IMR-90 (cell line): ENCODE measurements at regions not wholly inside any gene's neighbourhood (a gene's known extent, or its start where the extent isn't known, plus 50 kb on each side); places are given as distances from the start of the nearest gene placed in this dataset.

Experiments
- ATAC-seq: fragments of 200-7000 bp; cut with Tn5 transposase; 2 replicates; pipeline ENCODE4 v1.9.1; 2020; ENCODE audit warnings: low read depth, mild to moderate bottlenecking, moderate library complexity
- BruUV-seq: library from RNA; stranded (reverse); fragments of 400-500 nt; replicated peaks from 2 replicates; lab custom pipeline; 2021; lab: Mats Ljungman, UMichigan
- CTCF ChIA-PET: fragments of 300-600 bp; formaldehyde crosslinking; extraction: SDS; loops from one replicate; lab custom pipeline; 2021; ENCODE audit warnings: antibody characterized with exemption; lab: Yijun Ruan, JAX
- POLR2A ChIA-PET: fragments of 300-600 bp; sonication (Branson Sonifier 250); formaldehyde crosslinking; loops from one replicate; lab custom pipeline; 2022; ENCODE audit warnings: antibody characterized with exemption; ENCODE audit not compliant: unreplicated experiment; lab: Charles Lee
- DNase-seq: peaks from one replicate; pipeline ENCODE4 v3.0.0; 2013
- H2AFZ ChIP-seq: replicated peaks from 2 replicates; pipeline ENCODE3; 2013; ENCODE audit warnings: low read length, mild to moderate bottlenecking; ENCODE audit not compliant: poor library complexity
- H2AK5ac ChIP-seq: 2 replicates; pipeline ENCODE4 v1.6.1; 2013; ENCODE audit warnings: low read depth, low read length, inconsistent platforms
- H2AK9ac ChIP-seq: replicated peaks from 2 replicates; pipeline ENCODE3; 2013; ENCODE audit warnings: mild to moderate bottlenecking, low read depth, low read length, moderate library complexity; ENCODE audit not compliant: poor library complexity
- H2BK120ac ChIP-seq: 2 replicates; pipeline ENCODE4 v1.6.1; 2013; ENCODE audit warnings: low read depth, low read length, inconsistent platforms
- H2BK15ac ChIP-seq: 3 replicates; pipeline ENCODE4 v1.6.1; 2013; ENCODE audit warnings: low read depth, low read length, inconsistent platforms
- H2BK20ac ChIP-seq: 2 replicates; pipeline ENCODE4 v1.6.1; 2013; ENCODE audit warnings: low read depth, mild to moderate bottlenecking, inconsistent platforms, low read length, moderate library complexity
- H2BK5ac ChIP-seq: 2 replicates; pipeline ENCODE4 v1.6.1; 2013; ENCODE audit warnings: mild to moderate bottlenecking, low read depth, low read length, inconsistent platforms; ENCODE audit not compliant: poor library complexity, severe bottlenecking
- H3K14ac ChIP-seq: replicated peaks from 2 replicates; pipeline ENCODE4 v1.6.1; 2013; ENCODE audit warnings: low read depth, low read length, inconsistent platforms
- H3K18ac ChIP-seq: 2 replicates; pipeline ENCODE4 v1.6.1; 2013; ENCODE audit warnings: low read depth, low read length, control low read depth
- H3K23ac ChIP-seq: 2 replicates; pipeline ENCODE4 v1.6.1; 2013; ENCODE audit warnings: low read depth, low read length, inconsistent platforms
- H3K27ac ChIP-seq: 2 replicates; pipeline ENCODE4 v1.5.1; 2013; ENCODE audit warnings: mild to moderate bottlenecking, control low read depth, low read length; ENCODE audit not compliant: insufficient read depth
- H3K27me3 ChIP-seq: 2 replicates; pipeline ENCODE4 v1.6.1; 2013; ENCODE audit warnings: low read length; ENCODE audit not compliant: control insufficient read depth, insufficient read depth
- H3K36me3 ChIP-seq: 2 replicates; pipeline ENCODE4 v1.6.1; 2013; ENCODE audit warnings: low read length, mixed read lengths; ENCODE audit not compliant: control insufficient read depth, insufficient read depth
- H3K4ac ChIP-seq: 2 replicates; pipeline ENCODE4 v1.6.1; 2013; ENCODE audit warnings: low read depth, low read length, inconsistent platforms
- H3K4me1 ChIP-seq: 2 replicates; pipeline ENCODE4 v1.6.1; 2013; ENCODE audit warnings: low read length, mixed read lengths; ENCODE audit not compliant: control insufficient read depth, insufficient read depth
- H3K4me2 ChIP-seq: 2 replicates; pipeline ENCODE4 v1.6.1; 2013; ENCODE audit warnings: low read depth, mild to moderate bottlenecking, control low read depth, low read length, moderate library complexity
- H3K4me3 ChIP-seq: 2 replicates; pipeline ENCODE4 v1.5.1; 2013; ENCODE audit warnings: low read depth, mild to moderate bottlenecking, control low read depth, low read length, moderate library complexity; ENCODE audit not compliant: insufficient read depth
- H3K56ac ChIP-seq: 2 replicates; pipeline ENCODE4 v1.6.1; 2013; ENCODE audit warnings: low read length, inconsistent platforms; ENCODE audit not compliant: insufficient read depth; ENCODE audit errors: extremely low read depth
- H3K79me1 ChIP-seq, 2 experiments: 2 replicates each; pipeline ENCODE4 v1.6.1; 2013; ENCODE audit warnings: low read length in 2 of 2, inconsistent platforms in 1 of 2, low read depth in 1 of 2
- H3K9ac ChIP-seq: 2 replicates; pipeline ENCODE4 v1.6.1; 2013; ENCODE audit warnings: low read depth, low read length, control low read depth
- H3K9me1 ChIP-seq: 2 replicates; pipeline ENCODE4 v1.6.1; 2013; ENCODE audit warnings: low read length, inconsistent platforms; ENCODE audit not compliant: insufficient read depth
- H3K9me3 ChIP-seq: 2 replicates; pipeline ENCODE4 v1.6.1; 2013; ENCODE audit warnings: low read length; ENCODE audit not compliant: control insufficient read depth, insufficient read depth
- H4K20me1 ChIP-seq: 2 replicates; pipeline ENCODE4 v1.6.1; 2013; ENCODE audit warnings: low read length, inconsistent platforms; ENCODE audit not compliant: insufficient read depth
- H4K5ac ChIP-seq: 2 replicates; pipeline ENCODE4 v1.6.1; 2013; ENCODE audit warnings: mild to moderate bottlenecking, low read depth, low read length, control low read depth
- H4K8ac ChIP-seq, 2 experiments: 2 replicates each; pipeline ENCODE4 v1.6.1; 2013; ENCODE audit warnings: low read depth in 2 of 2, low read length in 2 of 2, control low read depth in 1 of 2, inconsistent platforms in 1 of 2
- H4K91ac ChIP-seq: 2 replicates; pipeline ENCODE4 v1.6.1; 2013; ENCODE audit warnings: low read depth, low read length, inconsistent platforms; ENCODE audit not compliant: insufficient read depth
- MAFK ChIP-seq: IDR thresholded peaks from 2 replicates; pipeline ENCODE4 v1.6.1; 2012; ENCODE audit warnings: low read depth, low read length, improper control_type of control experiment
- SMC3 ChIP-seq: fragments of 150-350 bp; IDR thresholded peaks from 2 replicates; pipeline ENCODE4 v1.6.1; 2016; ENCODE audit warnings: low read depth, mild to moderate bottlenecking, antibody characterized with exemption, low read length, moderate library complexity
- WGBS, 2 experiments: methylation state at CpG; one replicate each; pipeline versions ENCODE4 v1.1.5 to v1.1.7; 2013; ENCODE audit warnings: missing lambda C conversion rate in 2 of 2; ENCODE audit not compliant: insufficient read length in 1 of 2; ENCODE audit errors: extremely low coverage in 2 of 2; 5-methylcytosine and 5-hydroxymethylcytosine counted together
- dilution Hi-C: fragments of 300-500 bp; cut with HindIII; formaldehyde crosslinking; loops from one replicate; pipeline ENCODE4 v1.14.3; 2018; ENCODE audit warnings: low sequenced_read_pairs; ENCODE audit not compliant: unreplicated experiment
- in situ Hi-C: fragments of 300-500 bp; cut with MboI; formaldehyde crosslinking; loops from 3 replicates; pipeline ENCODE4 v1.14.3; 2019; ENCODE audit warnings: low sequenced_read_pairs, inconsistent platforms, mixed read lengths
- intact Hi-C: fragments of 100-400 bp; cut with micrococcal nuclease; formaldehyde crosslinking; loops from 2 replicates; pipeline ENCODE4 v1.10.0; 2022

DNA sequence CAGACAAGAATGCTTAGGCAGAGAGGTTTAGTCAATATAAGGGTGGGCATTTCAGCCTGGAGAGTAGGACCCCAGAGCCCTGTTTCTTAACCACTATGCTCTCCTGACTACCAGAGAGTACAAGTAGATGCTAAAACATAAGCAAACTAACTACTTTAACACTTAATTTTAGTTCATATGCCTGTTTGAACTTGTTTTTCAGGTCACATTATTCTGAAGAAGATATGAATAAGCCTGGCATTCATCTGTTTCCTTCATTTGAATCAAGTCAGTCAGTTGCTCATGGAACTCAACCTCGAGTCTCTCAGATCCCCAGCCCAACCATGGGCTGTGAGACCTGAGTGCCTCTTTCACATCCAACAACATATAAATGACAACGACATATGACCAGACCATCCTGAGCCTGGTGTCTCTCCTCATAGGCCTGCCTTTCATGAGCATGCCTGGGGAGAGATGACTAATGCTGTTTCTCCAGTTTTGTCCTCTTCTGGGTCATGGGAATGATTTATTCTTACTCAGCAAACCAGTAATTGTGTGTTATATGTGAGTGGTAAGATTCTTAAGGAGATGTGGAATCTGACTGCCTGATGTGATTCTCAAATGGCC, 251.1 kb upstream of the BTG1 start:
- no peak overlapping the region for H4K8ac ChIP-seq
- H3K36me3 ChIP-seq: no peaks in the 10 kb centered on the region
- H3K27me3 ChIP-seq: peaks cover 3% of the 10 kb centered on the region; the same call in 1 of the 2 replicates
- H3K18ac ChIP-seq: no peak overlapping the region
- CTCF ChIA-PET: no interaction called here
- H3K4me2 ChIP-seq: no peak overlapping the region
- H2BK15ac ChIP-seq: no peak overlapping the region
- in situ Hi-C loops (no loop called here), dilution Hi-C loops (no loop called here), intact Hi-C loops (no loop called here)
- no peak overlapping the region for H3K4ac ChIP-seq
- H4K5ac ChIP-seq: no peak overlapping the region
- no peak overlapping the region for H2BK20ac ChIP-seq
- POLR2A ChIA-PET: no interaction called here
- peaks cover 2% of the 10 kb centered on the region; the same call in 1 of the 2 replicates for H3K9me1 ChIP-seq
- no peak overlapping the region for H2AK5ac ChIP-seq
- H3K4me1 ChIP-seq: no peaks in the 10 kb centered on the region
- H3K23ac ChIP-seq: no peak overlapping the region
- 67% methylated on average over 1 of the region's 2 CpGs; no CpG with 5 or more reads in 1 of the 2 experiments for WGBS, 2 experiments
- no peak overlapping the region for H3K4me3 ChIP-seq
- H4K91ac ChIP-seq: no peak overlapping the region
- no TSS peak for BruUV-seq
- no peak overlapping the region for H3K9ac ChIP-seq
- no peak overlapping the region for H2BK5ac ChIP-seq
- ATAC-seq (peak; percentile 61), DNase-seq (peak; percentile 58)
- peaks cover 11% of the 10 kb centered on the region for H3K9me3 ChIP-seq
- H2AK9ac ChIP-seq: no peak overlapping the region
- H3K27ac ChIP-seq: no peak overlapping the region
- H3K56ac ChIP-seq: no peak overlapping the region
- H4K20me1 ChIP-seq: no peaks in the 10 kb centered on the region
- H3K14ac ChIP-seq: no peak overlapping the region
- no peak for TF ChIP-seq SMC3
- TF ChIP-seq MAFK: peak; percentile 51; the same call in 1 of the 2 replicates
- no peaks in the 10 kb centered on the region for H3K79me1 ChIP-seq
- H2BK120ac ChIP-seq: no peak overlapping the region
- peak overlapping the region; percentile 34 for H2AFZ ChIP-seq
